Activated CD4-positive, alpha-beta T cell treated with anti-CD3 and anti-CD28 coated beads for 48 hours (primary cell): ENCODE measurements at regions not wholly inside any gene's neighbourhood (a gene's known extent, or its start where the extent isn't known, plus 50 kb on each side); places are given as distances from the start of the nearest gene placed in this dataset.
A peak's percentile ranks its signal among the peaks of the same experiment; 100 is the strongest.
"Not testable (repeated sequence)": the region's sequence is repeated elsewhere in the genome, so short reads cannot be mapped to it uniquely, and the experiment has no call there.

Experiments
- DNase-seq: peaks from one replicate; pipeline ENCODE4 v3.0.0-alpha.2; 2020

GRCh38 chr2:131753640-131754561, 226.2 kb downstream of the CCDC74A start:
- DNase-seq = no peak

DNA sequence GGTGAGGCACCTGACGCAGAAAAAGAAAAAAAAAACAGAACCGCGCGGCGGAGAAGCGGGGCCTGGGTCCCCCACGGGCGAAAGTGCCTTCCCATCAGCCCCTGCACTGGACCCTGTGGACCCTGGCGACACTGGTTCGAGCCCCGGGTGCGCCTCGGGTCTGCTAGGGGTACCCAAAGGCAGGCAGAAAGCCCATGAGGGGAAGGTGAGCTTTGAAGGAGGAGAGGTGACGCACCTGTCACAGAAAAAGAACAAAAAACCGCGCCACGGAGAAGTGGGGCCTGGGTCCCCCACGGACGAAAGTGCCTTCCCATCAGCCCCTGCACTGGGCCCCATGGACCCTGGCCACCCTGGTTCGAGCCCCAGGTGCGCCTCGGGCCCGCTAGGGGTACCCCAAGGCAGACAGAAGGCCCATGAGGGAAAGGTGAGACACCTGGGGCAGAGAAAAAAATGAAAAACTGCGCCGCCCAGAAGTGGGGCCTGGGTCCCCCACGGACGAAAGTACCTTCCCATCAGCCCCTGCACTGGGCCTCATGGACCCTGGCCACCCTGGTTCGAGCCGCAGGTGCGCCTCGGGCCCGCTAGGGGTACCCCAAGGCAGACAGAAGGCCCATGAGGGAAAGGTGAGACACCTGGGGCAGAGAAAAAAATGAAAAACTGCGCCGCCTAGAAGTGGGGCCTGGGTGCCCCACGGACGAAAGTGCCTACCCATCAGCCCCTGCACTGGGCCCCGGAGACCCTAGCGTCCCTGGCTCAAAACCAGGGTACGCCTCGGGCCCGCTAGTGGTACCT, 227.4 kb downstream of the CCDC74A start:
- DNase-seq = no peak

DNA sequence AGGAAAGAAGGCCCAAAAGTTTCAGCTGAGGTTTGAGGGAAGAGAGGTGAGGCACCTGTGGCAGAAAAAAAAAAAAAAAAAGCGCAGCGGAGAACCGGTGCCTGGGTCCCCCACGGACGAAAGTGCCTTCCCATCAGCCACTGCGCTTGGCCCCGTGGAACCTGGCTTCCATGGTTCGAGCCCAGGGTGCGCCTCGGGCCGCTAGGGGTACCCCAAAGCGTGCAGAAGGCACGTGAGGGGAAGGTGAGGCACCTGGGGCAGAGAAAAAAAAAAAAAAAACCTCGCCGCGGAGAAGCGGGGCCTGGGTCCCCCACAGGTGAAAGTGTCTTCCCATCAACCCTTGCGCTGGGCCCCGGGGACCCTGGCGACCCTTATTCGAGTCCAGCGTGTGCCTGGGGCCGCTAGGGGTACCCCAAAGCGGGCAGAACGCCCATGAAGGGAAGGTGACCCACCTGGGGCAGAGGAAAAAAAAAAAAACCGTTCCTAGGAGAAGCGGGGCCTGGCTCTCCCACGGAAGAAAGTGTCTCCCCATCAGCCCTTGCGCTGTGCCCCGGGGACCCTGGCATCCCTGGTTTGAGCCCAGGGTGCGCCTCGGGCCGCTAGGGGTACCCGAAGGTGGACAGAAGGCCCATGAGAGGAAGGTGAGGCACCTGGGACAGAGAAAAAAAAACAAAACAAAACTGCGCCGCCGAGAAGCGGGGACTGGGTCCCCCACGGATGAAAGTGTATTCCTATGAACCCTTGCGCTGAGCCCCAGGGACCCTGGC, 228.6 kb downstream of the CCDC74A start:
- DNase-seq = no peak

- DNase-seq = not testable (repeated sequence)
Measured at GRCh38 chr2:131758941-131759340, 231.3 kb downstream of the CCDC74A start.

DNA sequence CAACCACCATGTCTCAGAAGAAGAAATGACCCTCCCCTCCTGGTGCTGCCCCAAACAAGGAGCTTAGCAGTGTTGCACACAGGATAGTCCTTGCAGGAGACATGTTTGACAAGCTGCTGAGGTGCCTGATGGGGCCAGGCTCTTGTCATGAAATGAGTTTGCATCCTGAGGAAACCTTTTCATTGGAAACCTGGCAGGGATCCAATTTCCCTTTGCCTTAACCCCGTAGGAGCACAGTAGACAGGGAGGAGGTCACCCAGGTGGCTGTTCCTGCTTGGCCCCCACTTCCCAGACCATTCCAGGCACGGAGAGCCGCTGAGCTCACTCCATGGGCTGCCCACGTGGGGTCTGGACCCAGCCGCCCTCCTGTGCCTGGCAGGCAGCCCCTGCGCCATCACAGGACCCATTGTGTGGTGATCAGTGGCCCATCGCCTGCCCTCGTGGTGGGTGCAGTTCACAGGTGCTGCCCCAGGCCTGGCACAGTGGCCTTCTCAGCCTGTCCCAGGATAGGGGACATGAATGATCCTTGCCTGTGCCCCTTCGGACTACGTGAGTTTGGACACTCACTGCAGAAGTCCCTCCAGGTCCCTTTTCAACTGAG, 247.4 kb downstream of the CCDC74A start:
- not testable (repeated sequence) for DNase-seq

GRCh38 chr2:131775903-131776506, 248.3 kb downstream of the CCDC74A start:
- not testable (repeated sequence) for DNase-seq

DNA sequence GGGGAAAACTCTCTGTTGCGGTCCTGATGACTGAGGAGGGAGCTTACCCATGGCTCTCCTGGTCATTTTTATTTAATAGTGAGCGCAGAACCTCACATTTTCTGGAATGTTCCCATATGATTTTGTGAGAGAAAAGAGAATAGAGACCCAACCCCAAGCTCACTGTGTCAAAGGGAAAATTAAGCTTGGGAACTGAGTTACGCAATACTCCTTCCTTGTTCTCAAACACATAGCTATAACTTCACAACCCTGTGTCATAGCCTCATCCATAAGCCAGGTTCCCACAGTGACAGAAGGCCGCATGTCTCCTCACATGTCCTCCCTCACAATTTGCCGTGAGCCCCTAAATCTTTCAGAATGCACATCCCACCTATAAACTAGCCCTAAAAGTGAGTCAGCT, 252.8 kb downstream of the CCDC74A start:
- not testable (repeated sequence) for DNase-seq

GRCh38 chr2:131801210-131801744, 273.6 kb downstream of the CCDC74A start:
- DNase-seq = no peak

DNA sequence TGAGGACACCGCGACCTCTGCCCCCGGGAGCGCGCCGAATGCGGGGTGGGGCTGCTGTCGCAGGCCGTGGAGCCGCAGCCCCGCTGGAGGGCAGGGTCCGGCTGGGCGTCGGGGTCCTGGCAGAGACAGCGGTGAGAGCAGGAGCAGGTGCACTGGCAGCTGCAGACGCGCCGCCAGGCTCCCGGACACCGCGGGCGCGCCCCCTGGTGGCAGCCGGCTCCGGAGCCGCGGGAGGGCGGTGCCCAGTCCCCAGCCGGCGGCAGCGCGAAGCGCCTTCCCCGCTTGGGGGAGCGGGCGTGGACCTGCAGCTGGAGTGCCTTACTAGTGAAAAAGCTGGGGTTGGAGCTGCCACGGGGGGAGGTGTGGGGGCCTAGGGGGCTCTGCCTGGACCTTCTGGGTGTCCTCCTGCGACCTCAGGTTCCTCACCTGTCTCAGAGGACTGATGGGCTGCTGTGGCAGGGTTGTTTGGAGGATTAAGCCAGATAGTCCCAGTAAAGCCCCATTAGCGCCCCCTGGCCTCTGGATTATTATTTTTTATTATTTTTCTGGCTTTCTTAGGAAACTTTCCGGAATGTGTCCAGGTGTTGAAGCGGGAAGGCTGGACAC, 274.2 kb downstream of the CCDC74A start:
- peak; percentile 84 for DNase-seq

DNA sequence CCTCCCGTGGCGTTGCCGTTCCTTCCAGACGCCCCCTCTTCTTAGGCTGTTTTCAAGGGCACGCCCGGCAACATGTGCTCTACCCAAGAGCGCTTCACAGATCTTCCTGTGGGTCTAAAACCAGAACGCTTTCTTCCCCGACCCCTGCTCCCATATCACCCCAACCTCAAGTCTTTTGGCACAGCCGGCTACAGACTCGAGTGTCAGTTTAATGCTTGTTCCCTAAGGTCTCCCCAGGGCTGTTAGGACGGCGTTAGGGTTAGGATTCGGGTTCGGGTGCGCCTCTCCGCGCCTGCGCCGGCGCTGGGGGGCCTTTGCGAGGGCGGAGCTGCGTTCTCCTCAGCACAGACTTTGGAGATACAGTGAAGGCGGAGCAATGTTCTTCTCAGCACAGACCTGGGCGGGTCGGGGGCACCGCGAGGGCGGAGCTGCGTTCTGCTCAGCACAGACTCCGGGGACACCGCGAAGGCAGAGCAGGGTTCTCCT, 274.7 kb downstream of the CCDC74A start:
- DNase-seq = peak; percentile 56

GRCh38 chr2:131803237-131803636, 275.5 kb downstream of the CCDC74A start:
- DNase-seq = not testable (repeated sequence)

- DNase-seq = not testable (repeated sequence)
Measured at GRCh38 chr2:131812605-131813004, 284.9 kb downstream of the CCDC74A start.

GRCh38 chr2:131813378-131813777, 285.7 kb downstream of the CCDC74A start:
- DNase-seq = not testable (repeated sequence)

GRCh38 chr2:131818267-131818973, 290.7 kb downstream of the CCDC74A start:
- not testable (repeated sequence) for DNase-seq

DNA sequence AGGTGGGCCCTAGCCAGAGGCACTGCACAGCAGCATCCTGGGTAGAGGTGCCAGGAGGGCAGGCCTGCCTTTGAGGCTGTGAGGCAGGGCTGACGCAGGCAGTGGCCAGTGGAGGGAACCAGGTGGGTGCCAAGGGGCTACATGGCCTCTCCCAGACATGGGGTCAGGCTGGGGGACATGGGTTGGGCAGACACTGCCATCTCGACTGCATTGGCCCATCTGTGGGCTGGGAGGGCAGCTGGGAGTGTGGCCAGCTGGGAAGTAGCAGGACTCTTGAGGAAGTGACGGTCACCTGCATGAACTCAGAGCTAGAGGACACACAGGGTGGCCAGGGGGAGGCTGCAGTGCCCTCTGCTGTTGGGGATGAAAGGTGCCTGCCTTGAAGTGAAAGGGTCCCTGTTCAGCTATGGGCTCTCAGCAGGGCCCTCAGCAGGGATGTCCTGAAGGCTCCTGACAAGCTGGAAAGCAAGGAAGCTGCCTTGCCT, 294.6 kb downstream of the CCDC74A start:
- not testable (repeated sequence) for DNase-seq

GRCh38 chr2:131823058-131823457, 295.4 kb downstream of the CCDC74A start:
- not testable (repeated sequence) for DNase-seq

GRCh38 chr2:131824986-131825385, 297.3 kb downstream of the CCDC74A start:
- not testable (repeated sequence) for DNase-seq

DNA sequence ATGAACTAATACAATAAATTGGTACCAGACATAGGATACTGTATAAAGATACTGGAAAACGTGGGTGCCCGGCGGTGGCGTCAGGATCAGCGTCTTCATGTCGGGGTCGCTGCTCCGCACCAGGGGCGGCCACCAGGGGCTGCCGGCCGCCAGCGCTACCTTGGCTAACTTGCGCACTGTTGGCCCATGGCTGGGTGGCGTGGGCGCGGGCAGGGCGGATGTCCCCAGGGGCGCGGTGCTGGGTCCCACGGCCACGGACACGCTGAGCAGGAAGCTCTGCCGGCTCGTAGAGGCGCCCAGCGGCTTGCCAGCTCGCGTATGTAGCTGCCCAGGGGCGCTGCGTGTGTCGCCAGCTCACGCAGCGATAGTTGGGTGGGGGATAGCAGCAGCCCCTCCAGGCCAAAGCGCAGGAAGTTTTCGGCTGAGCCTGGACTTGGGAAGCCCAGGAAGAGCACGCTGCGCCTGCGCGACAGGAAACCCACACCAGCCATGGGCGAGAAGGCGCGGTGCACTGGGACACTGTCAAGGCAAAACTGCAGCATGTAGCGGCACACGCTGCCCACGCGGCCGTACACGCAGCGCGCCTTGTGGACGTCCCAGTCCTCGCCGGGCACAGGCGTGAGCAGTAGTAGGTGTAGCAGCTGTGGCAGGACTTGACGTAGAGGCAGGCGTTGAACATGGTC, 299.9 kb downstream of the CCDC74A start:
- DNase-seq = no peak

- no peak for DNase-seq
Measured at GRCh38 chr2:131828164-131828561, 300.5 kb downstream of the CCDC74A start.
